Mesothelial cell of epicardium (in vitro differentiated cells): ENCODE measurements at regions not wholly inside any gene's neighbourhood (a gene's known extent, or its start where the extent isn't known, plus 50 kb on each side); places are given as distances from the start of the nearest gene placed in this dataset.

Experiments
- DNase-seq, 2 experiments: peaks; one replicate each; pipeline ENCODE4 v3.0.0; 2021; ENCODE audit warnings: low spot score in 2 of 2; ENCODE audit not compliant: unreplicated experiment in 2 of 2
- H3K27ac Mint-ChIP-seq: 2 replicates; pipeline ENCODE4 v1.8.0; 2021; ENCODE audit warnings: mixed read lengths
- H3K27me3 Mint-ChIP-seq: 2 replicates; pipeline ENCODE4 v1.8.0; 2021; ENCODE audit warnings: low read depth, mixed read lengths
- H3K36me3 Mint-ChIP-seq: 2 replicates; pipeline ENCODE4 v1.8.0; 2021; ENCODE audit warnings: mixed read lengths
- H3K4me1 Mint-ChIP-seq: 2 replicates; pipeline ENCODE4 v1.8.0; 2021; ENCODE audit warnings: mixed read lengths
- H3K4me3 Mint-ChIP-seq: 2 replicates; pipeline ENCODE4 v1.8.0; 2021; ENCODE audit warnings: mild to moderate bottlenecking, moderate library complexity, mixed read lengths
- H3K9me3 Mint-ChIP-seq: 2 replicates; pipeline ENCODE4 v1.8.0; 2021; ENCODE audit warnings: mixed read lengths
- CTCF ChIP-seq: fragments of 200-600 bp; sonication (generic); IDR thresholded peaks from one replicate; pipeline ENCODE4 v1.5.0; 2021; ENCODE audit warnings: antibody characterized with exemption; ENCODE audit not compliant: unreplicated experiment

GRCh38 chr5:89983216-89983615, 426.3 kb downstream of the CETN3 start:
- TF ChIP-seq CTCF, result no peak
- H3K4me3 Mint-ChIP-seq, result no peak overlapping the region
- no peaks in the 10 kb centered on the region for H3K27me3 Mint-ChIP-seq
- H3K36me3 Mint-ChIP-seq, result no peaks in the 10 kb centered on the region
- H3K27ac Mint-ChIP-seq, result no peak overlapping the region
- H3K9me3 Mint-ChIP-seq, result no peaks in the 10 kb centered on the region
- DNase-seq, result no peak
- peaks cover 2% of the 10 kb centered on the region for H3K4me1 Mint-ChIP-seq

GRCh38 chr5:89981878-89982773, 427.4 kb downstream of the CETN3 start:
- DNase-seq, result no peak
- no peak for TF ChIP-seq CTCF
- H3K4me1 Mint-ChIP-seq, result no peaks in the 10 kb centered on the region
- no peaks in the 10 kb centered on the region for H3K27me3 Mint-ChIP-seq
- H3K27ac Mint-ChIP-seq, result no peak overlapping the region
- no peak overlapping the region for H3K4me3 Mint-ChIP-seq
- no peaks in the 10 kb centered on the region for H3K36me3 Mint-ChIP-seq
- H3K9me3 Mint-ChIP-seq, result no peaks in the 10 kb centered on the region

GRCh38 chr5:89981021-89981420, 428.5 kb downstream of the CETN3 start:
- no peak overlapping the region for H3K4me3 Mint-ChIP-seq
- H3K9me3 Mint-ChIP-seq, result no peaks in the 10 kb centered on the region
- DNase-seq, result no peak
- no peak overlapping the region for H3K27ac Mint-ChIP-seq
- no peak for TF ChIP-seq CTCF
- no peaks in the 10 kb centered on the region for H3K36me3 Mint-ChIP-seq
- H3K4me1 Mint-ChIP-seq, result no peaks in the 10 kb centered on the region
- no peaks in the 10 kb centered on the region for H3K27me3 Mint-ChIP-seq

GRCh38 chr5:89973516-89973915, 436.0 kb downstream of the CETN3 start:
- H3K4me3 Mint-ChIP-seq, result no peak overlapping the region

GRCh38 chr5:89972901-89973300, 436.7 kb downstream of the CETN3 start:
- Mint-ChIP-seq H3K4me1 (peaks cover 13% of the 10 kb centered on the region), H3K9me3 (no peaks in the 10 kb centered on the region), H3K4me3 (no peak overlapping the region), H3K27ac (no peak overlapping the region), H3K27me3 (no peaks in the 10 kb centered on the region), H3K36me3 (no peaks in the 10 kb centered on the region)
- TF ChIP-seq CTCF, result no peak
- no peak for DNase-seq

More at GRCh38 chr5:89973516-89973915, 436.0 kb downstream of the CETN3 start:
- H3K27ac Mint-ChIP-seq, result no peak overlapping the region
- DNase-seq, result no peak
- TF ChIP-seq CTCF, result no peak
- no peaks in the 10 kb centered on the region for H3K27me3 Mint-ChIP-seq
- no peaks in the 10 kb centered on the region for H3K9me3 Mint-ChIP-seq
- H3K36me3 Mint-ChIP-seq, result no peaks in the 10 kb centered on the region
- H3K4me1 Mint-ChIP-seq, result peaks cover 13% of the 10 kb centered on the region
